Ishikawa (cell line): ENCODE measurements at regions not wholly inside any gene's neighbourhood (a gene's known extent, or its start where the extent isn't known, plus 50 kb on each side); places are given as distances from the start of the nearest gene placed in this dataset.

Experiments
- CEBPB ChIP-seq: IDR thresholded peaks from 2 replicates; pipeline ENCODE4 v1.6.1; 2012
- FOXM1 ChIP-seq: IDR thresholded peaks from 2 replicates; pipeline ENCODE4 v1.6.1; 2012; ENCODE audit warnings: low read depth, borderline replicate concordance
- NFIC ChIP-seq: IDR thresholded peaks from 2 replicates; pipeline ENCODE4 v1.6.1; 2012
- TEAD4 ChIP-seq: IDR thresholded peaks from 2 replicates; pipeline ENCODE4 v1.6.1; 2012
- YY1 ChIP-seq: IDR thresholded peaks from 2 replicates; pipeline ENCODE4 v1.6.1; 2012; ENCODE audit warnings: low read depth
- TF ChIP-seq, protein P1 (sequence below): IDR thresholded peaks from 2 replicates; pipeline ENCODE4 v1.6.1; 2012
- TF ChIP-seq, protein P2 (sequence below): IDR thresholded peaks from 2 replicates; pipeline ENCODE4 v1.6.1; 2012; ENCODE audit warnings: low read depth, mild to moderate bottlenecking

DNA sequence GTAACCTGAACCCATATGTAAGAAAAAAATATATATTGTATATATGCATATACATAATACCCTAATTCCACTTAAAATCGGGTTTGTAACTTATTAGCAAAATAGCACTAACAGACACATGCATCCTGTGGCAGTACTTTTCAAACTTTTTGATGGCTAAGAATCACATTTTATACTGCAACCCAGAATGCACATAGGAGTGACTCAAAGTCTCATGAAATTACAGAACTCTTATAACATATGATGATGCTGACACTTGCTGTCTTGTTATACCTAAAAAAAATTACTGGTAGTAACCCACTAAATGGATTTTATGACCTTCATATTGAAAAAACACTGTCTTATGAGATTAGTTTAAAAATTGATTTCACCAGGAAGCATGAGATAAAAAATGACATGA is 152.4 kb upstream of the FRMD4B start:
- no peak for TF ChIP-seq FOXM1
- TF ChIP-seq, protein P1, sequence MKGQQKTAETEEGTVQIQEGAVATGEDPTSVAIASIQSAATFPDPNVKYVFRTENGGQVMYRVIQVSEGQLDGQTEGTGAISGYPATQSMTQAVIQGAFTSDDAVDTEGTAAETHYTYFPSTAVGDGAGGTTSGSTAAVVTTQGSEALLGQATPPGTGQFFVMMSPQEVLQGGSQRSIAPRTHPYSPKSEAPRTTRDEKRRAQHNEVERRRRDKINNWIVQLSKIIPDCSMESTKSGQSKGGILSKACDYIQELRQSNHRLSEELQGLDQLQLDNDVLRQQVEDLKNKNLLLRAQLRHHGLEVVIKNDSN, result no peak
- TF ChIP-seq, protein P2, sequence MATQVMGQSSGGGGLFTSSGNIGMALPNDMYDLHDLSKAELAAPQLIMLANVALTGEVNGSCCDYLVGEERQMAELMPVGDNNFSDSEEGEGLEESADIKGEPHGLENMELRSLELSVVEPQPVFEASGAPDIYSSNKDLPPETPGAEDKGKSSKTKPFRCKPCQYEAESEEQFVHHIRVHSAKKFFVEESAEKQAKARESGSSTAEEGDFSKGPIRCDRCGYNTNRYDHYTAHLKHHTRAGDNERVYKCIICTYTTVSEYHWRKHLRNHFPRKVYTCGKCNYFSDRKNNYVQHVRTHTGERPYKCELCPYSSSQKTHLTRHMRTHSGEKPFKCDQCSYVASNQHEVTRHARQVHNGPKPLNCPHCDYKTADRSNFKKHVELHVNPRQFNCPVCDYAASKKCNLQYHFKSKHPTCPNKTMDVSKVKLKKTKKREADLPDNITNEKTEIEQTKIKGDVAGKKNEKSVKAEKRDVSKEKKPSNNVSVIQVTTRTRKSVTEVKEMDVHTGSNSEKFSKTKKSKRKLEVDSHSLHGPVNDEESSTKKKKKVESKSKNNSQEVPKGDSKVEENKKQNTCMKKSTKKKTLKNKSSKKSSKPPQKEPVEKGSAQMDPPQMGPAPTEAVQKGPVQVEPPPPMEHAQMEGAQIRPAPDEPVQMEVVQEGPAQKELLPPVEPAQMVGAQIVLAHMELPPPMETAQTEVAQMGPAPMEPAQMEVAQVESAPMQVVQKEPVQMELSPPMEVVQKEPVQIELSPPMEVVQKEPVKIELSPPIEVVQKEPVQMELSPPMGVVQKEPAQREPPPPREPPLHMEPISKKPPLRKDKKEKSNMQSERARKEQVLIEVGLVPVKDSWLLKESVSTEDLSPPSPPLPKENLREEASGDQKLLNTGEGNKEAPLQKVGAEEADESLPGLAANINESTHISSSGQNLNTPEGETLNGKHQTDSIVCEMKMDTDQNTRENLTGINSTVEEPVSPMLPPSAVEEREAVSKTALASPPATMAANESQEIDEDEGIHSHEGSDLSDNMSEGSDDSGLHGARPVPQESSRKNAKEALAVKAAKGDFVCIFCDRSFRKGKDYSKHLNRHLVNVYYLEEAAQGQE, result no peak
- TF ChIP-seq YY1, result no peak
- no peak for TF ChIP-seq TEAD4
- no peak for TF ChIP-seq CEBPB
- TF ChIP-seq NFIC, result no peak
